GM13976 (cell line): ENCODE measurements at regions not wholly inside any gene's neighbourhood (a gene's known extent, or its start where the extent isn't known, plus 50 kb on each side); places are given as distances from the start of the nearest gene placed in this dataset.

Source experiments
- DNase-seq: peaks from one replicate; pipeline ENCODE4 v3.0.0; 2012; ENCODE audit warnings: low spot score
- in situ Hi-C: fragments of 300-500 bp; cut with MboI; formaldehyde crosslinking; loops from one replicate; pipeline ENCODE4 v1.12.0; 2022; ENCODE audit warnings: low sequenced_read_pairs, mixed read lengths, inconsistent platforms; ENCODE audit not compliant: unreplicated experiment
- TF ChIP-seq, protein P1 (sequence below): IDR thresholded peaks from 2 replicates; pipeline ENCODE4 v1.5.1; 2012; ENCODE audit warnings: borderline replicate concordance, mild to moderate bottlenecking; ENCODE audit not compliant: insufficient read depth; ENCODE audit errors: extremely low read depth, missing control alignments, control extremely low read depth

DNA sequence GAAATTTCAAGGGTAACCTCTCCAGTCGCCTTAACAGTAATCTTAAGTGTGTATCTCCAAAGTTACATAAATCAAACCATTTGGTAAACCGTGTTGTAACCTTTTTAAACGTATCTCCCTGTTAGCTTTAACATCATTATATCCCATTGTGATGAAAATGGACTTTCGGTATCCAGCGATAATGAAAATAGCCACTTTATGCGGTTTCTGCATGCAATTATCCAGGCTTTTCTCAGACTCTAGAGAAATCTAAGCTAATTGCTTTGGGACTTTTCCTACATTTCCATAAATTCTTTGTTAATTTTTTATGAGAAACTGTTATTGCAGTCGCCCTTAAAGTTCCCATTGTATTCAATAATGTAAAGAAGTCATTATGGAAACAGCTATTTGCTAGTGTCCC lies 170.7 kb downstream of the ZNF608 start:
- TF ChIP-seq, protein P1, sequence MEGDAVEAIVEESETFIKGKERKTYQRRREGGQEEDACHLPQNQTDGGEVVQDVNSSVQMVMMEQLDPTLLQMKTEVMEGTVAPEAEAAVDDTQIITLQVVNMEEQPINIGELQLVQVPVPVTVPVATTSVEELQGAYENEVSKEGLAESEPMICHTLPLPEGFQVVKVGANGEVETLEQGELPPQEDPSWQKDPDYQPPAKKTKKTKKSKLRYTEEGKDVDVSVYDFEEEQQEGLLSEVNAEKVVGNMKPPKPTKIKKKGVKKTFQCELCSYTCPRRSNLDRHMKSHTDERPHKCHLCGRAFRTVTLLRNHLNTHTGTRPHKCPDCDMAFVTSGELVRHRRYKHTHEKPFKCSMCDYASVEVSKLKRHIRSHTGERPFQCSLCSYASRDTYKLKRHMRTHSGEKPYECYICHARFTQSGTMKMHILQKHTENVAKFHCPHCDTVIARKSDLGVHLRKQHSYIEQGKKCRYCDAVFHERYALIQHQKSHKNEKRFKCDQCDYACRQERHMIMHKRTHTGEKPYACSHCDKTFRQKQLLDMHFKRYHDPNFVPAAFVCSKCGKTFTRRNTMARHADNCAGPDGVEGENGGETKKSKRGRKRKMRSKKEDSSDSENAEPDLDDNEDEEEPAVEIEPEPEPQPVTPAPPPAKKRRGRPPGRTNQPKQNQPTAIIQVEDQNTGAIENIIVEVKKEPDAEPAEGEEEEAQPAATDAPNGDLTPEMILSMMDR, result no peak
- no peak for DNase-seq
- in situ Hi-C loops, result no loop called here

DNA sequence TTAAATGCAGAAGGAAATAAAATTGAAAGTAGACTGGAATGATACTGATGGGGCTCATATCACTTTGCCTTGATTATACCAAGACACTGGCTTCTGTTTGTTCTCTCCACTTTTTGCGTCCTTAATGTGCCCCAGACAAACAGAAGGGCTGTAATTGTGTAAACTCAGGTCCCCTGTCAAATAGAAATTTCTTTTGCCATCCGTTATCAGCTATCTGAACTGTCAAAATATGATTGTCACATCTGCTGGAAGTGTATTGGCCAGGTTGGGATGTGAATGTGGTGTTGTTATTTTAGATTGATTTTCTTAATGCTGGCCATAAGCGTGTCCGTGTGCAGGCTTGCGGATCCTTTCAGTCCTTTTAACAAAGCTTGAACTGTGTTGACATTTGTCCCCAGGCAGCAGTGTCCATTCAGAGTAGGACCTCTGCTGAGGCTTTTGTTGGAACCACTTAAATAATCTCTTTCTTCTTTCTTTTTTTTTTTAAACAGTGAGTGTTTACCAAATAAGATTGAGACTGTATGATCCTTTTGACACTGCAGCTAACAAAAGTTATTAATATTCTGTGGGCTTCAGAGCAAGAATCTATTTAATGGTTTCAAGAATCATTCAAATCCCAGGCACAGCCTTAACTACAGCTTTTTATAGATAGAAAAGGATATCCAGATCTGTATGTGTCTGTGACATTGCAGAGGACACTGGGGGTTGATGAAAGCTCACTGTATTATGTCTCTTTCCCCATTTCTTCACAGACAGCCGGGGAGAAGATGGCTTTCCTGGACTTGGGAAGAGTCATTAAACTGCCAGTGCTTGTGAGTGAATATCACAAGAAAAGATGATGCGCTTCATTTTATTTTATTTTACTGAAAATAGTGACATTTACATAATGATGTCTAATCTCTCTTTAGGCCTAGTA lies 171.7 kb downstream of the ZNF608 start:
- TF ChIP-seq, protein P1, result no peak
- no peak for DNase-seq
- in situ Hi-C loops, result no loop called here

DNA sequence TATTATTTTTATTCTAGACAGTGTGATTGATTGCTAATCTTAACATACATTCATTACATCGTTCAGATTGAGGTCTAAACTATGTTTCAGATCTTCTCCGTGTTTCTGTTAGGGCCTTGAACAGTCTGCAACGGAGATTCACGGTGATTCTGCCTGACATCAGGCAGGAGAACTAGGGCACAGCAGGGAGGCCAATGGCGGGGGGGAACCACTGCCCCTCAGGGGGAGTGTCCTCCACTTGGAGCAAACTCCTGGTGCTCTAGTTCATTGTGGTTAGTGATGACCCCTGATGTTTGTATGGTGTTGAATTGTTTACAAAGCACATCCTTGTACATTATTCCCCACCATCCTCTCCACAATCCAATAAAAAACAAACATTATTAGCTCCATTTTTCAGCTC lies 173.5 kb downstream of the ZNF608 start:
- in situ Hi-C loops, result no loop called here
- TF ChIP-seq, protein P1, result no peak
- DNase-seq, result no peak

DNA sequence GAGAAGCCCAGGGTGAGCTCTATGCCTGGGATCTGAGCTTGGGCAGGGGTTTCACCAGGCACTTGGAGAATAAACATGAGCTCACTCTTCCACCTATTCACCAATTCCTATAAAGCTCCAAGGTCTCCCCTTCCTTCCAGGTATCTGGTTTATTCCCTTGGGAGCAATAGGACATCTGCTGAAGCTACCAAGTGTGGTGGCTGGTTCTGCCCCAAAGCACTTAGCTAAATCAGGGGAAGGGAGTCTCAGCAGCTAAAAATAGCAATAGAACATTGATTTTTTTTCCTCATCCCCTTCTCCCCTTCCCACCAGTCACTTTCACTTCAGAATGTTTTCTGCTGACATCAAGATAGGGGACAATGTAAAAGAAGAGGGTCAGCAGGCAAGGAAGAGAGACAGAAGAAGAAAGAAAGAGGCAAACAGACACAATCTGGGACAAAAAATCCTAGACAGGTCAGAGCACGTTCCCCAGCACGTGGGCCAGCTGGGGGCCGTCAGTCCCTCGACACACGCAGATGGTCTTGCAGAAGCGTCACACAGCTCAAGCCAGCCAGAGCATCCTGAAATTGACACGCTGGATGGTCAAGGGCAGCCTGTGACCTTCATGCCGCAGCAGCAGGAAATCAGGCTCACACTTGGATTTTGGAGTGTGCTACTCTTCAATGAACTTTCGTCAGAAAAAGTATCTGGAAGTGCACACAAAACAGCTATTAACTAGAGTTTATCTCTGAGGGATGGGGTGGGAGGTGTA lies 176.0 kb downstream of the ZNF608 start:
- no peak for DNase-seq
- TF ChIP-seq, protein P1, result no peak
- in situ Hi-C loops, result no loop called here

DNA sequence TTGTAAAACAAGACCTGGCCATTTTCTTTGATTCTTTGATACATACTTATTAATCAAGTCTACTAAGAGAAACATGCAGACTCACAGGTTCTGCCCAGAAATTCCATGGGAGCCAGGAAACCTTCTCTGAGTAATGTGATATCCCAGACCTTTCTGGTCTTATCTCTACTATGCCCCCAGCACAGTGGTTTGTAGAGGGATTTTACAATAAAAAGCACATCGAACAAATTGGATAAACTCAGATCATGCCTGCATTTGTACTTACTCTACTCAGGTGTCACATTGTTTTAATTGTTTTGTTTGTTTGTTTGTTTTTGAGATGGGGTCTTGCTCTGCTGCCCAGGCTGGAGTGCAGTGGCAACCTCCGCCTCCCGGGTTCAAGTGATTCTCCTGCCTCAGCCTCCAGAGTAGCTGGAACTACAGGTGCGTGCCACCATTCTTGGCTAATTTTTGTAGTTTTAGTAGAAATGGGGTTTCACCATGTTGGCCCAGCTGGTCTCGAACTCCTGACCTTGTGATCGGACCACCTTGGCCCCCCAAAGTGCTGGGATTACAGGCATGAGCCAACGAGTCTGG lies 179.5 kb downstream of the ZNF608 start:
- DNase-seq, result no peak
- in situ Hi-C loops, result no loop called here
- TF ChIP-seq, protein P1, result no peak

DNA sequence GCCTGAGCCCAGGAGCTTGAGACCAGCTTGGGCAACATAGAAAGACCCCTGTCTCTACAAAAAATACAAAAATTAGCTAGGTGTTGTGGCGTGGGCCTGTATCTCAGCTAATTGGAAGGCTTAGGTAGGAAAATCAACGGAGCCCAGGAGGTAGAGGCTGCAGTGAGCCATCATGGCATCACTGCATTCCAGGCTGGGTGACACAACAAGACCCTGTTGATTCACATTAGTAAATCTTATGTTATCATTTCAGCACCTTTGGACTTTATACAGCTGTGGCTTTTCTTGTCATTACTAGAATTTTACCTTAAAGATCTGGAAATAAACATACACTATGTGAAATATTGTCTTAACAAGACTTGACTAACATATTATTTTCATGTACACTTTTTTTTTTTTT lies 185.0 kb downstream of the ZNF608 start:
- no peak for DNase-seq
- TF ChIP-seq, protein P1, result no peak
- in situ Hi-C loops, result no loop called here
